Peyer's patch (tissue), 4 donors: ENCODE measurements at regions not wholly inside any gene's neighbourhood (a gene's known extent, or its start where the extent isn't known, plus 50 kb on each side); places are given as distances from the start of the nearest gene placed in this dataset.
A peak's percentile ranks its signal among the peaks of the same experiment; 100 is the strongest.

Experiments
- DNase-seq, 3 donors: peaks; one replicate each; pipeline ENCODE4 v3.0.0-alpha.2; 2017 to 2019
- H3K27ac ChIP-seq, 4 donors: fragments of 200-600 bp; sonication (generic); one replicate each; pipeline ENCODE4 v1.5.1; 2016 to 2019
- H3K27me3 ChIP-seq, 2 donors: fragments of 200-600 bp; sonication (generic); one replicate each; pipeline ENCODE4 v1.5.1; 2019
- H3K36me3 ChIP-seq, 3 donors: fragments of 200-600 bp; sonication (generic); one replicate each; pipeline ENCODE4 v1.5.1; 2016 to 2019
- H3K4me1 ChIP-seq, 4 donors: fragments of 200-600 bp; sonication (generic); one replicate each; pipeline ENCODE4 v1.5.1; 2016 to 2019
- H3K4me3 ChIP-seq, 4 donors: fragments of 200-600 bp; sonication (generic); 1 replicate in 3 of 4; 2 replicates in 1 of 4; pipeline ENCODE4 v1.5.1; 2016 to 2019; ENCODE audit warnings: mild to moderate bottlenecking in 1 of 4
- H3K9me3 ChIP-seq, 4 donors: fragments of 200-600 bp; sonication (generic); one replicate each; pipeline ENCODE4 v1.5.1; 2016 to 2019; ENCODE audit warnings: mild to moderate bottlenecking in 1 of 4
- CTCF ChIP-seq, 6 experiments: fragments of 450-650 bp in 4 of 6; fragments of 200-600 bp in 2 of 6; sonication (generic) in 1 of 6; IDR thresholded peaks; one replicate each; pipeline ENCODE4 v1.5.1; 2017 to 2019; ENCODE audit warnings: antibody characterized with exemption in 6 of 6, mild to moderate bottlenecking in 3 of 6, moderate library complexity in 1 of 6
- POLR2A ChIP-seq, 2 donors: fragments of 450-650 bp; IDR thresholded peaks; one replicate each; pipeline ENCODE4 v1.5.1; 2017; ENCODE audit warnings: antibody characterized with exemption in 2 of 2, mild to moderate bottlenecking in 2 of 2, moderate library complexity in 2 of 2

GRCh38 chr4:12499693-12500092 is 984.4 kb downstream of the RAB28 start:
- Histone ChIP-seq H3K4me3 (no peak overlapping the region), H3K27me3 (no peaks in the 10 kb centered on the region), H3K27ac (no peak overlapping the region), H3K36me3 (no peaks in the 10 kb centered on the region), H3K4me1 (no peaks in the 10 kb centered on the region), H3K9me3 (no peaks in the 10 kb centered on the region)
- no peak for DNase-seq
- TF ChIP-seq POLR2A (IDR thresholded peaks at IDR 0.05) (no peak), CTCF (IDR thresholded peaks at IDR 0.05) (no peak)

- Histone ChIP-seq H3K9me3 (no peaks in the 10 kb centered on the region), H3K4me1 (no peaks in the 10 kb centered on the region), H3K36me3 (no peaks in the 10 kb centered on the region), H3K27me3 (no peaks in the 10 kb centered on the region), H3K4me3 (no peak overlapping the region), H3K27ac (no peak overlapping the region)
- TF ChIP-seq POLR2A (IDR thresholded peaks at IDR 0.05) (no peak), CTCF (IDR thresholded peaks at IDR 0.05) (no peak)
- DNase-seq: no peak
Observed at GRCh38 chr4:12495211-12495610, 988.9 kb downstream of the RAB28 start.

GRCh38 chr4:12492730-12493393 is 991.3 kb downstream of the RAB28 start:
- TF ChIP-seq CTCF (IDR thresholded peaks at IDR 0.05) (no peak), POLR2A (IDR thresholded peaks at IDR 0.05) (no peak)
- H3K4me1 ChIP-seq: no peaks in the 10 kb centered on the region
- H3K36me3 ChIP-seq: no peaks in the 10 kb centered on the region
- no peak overlapping the region for H3K4me3 ChIP-seq
- no peak for DNase-seq
- no peaks in the 10 kb centered on the region for H3K27me3 ChIP-seq
- no peak overlapping the region for H3K27ac ChIP-seq
- H3K9me3 ChIP-seq: no peaks in the 10 kb centered on the region

GRCh38 chr4:12488672-12489071 is 995.5 kb downstream of the RAB28 start:
- Histone ChIP-seq H3K27ac (no peak overlapping the region), H3K9me3 (no peaks in the 10 kb centered on the region), H3K4me3 (no peak overlapping the region), H3K4me1 (no peaks in the 10 kb centered on the region), H3K27me3 (no peaks in the 10 kb centered on the region), H3K36me3 (no peaks in the 10 kb centered on the region)
- no peak for DNase-seq
- no peak for TF ChIP-seq CTCF (IDR thresholded peaks at IDR 0.05)
- no peak for TF ChIP-seq POLR2A (IDR thresholded peaks at IDR 0.05)

GRCh38 chr4:12487000-12487399 is 997.1 kb downstream of the RAB28 start:
- H3K9me3 ChIP-seq: no peaks in the 10 kb centered on the region
- H3K4me3 ChIP-seq: no peak overlapping the region
- H3K27ac ChIP-seq: no peak overlapping the region
- DNase-seq: no peak
- TF ChIP-seq CTCF (IDR thresholded peaks at IDR 0.05) (no peak), POLR2A (IDR thresholded peaks at IDR 0.05) (no peak)
- H3K27me3 ChIP-seq: no peaks in the 10 kb centered on the region
- no peaks in the 10 kb centered on the region for H3K36me3 ChIP-seq
- no peaks in the 10 kb centered on the region for H3K4me1 ChIP-seq

GRCh38 chr4:12472087-12472486 is 1012.1 kb downstream of the RAB28 start:
- Histone ChIP-seq H3K36me3 (no peaks in the 10 kb centered on the region), H3K27me3 (no peaks in the 10 kb centered on the region), H3K4me3 (no peak overlapping the region), H3K27ac (no peak overlapping the region), H3K4me1 (no peaks in the 10 kb centered on the region), H3K9me3 (no peaks in the 10 kb centered on the region)
- TF ChIP-seq CTCF (IDR thresholded peaks at IDR 0.05) (no peak), POLR2A (IDR thresholded peaks at IDR 0.05) (no peak)
- peak in 1 of 3 donors; percentile 50 for DNase-seq
